Lung microvascular endothelial cell (primary cell): ENCODE measurements at regions not wholly inside any gene's neighbourhood (a gene's known extent, or its start where the extent isn't known, plus 50 kb on each side); places are given as distances from the start of the nearest gene placed in this dataset.

ENCODE experiments used
- DNase-seq, 2 donors: peaks; one replicate each; pipeline versions ENCODE4 v3.0.0 to v3.0.0-alpha.2; 2010; ENCODE audit warnings: low read depth in 2 of 2

DNA sequence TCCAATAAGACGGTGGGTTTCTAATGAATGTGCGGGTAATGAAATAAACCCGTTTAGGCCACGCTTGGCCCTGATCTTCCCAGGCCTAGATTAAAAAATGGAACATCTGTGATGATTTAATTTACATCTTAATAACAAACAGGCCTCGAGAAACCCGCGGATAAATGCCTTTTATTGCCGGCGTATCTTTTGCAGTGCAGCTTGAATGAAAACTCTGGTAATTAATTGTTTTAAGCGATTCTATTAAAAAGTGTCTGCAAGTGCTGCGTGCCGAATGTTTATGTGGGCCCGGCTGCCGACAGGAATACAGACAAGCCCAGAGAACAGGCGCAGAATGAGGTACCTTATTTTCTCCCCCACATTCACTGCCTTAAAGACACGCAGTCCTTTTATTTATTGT is 420.7 kb downstream of the MN1 start:
- DNase-seq, result no peak

DNA sequence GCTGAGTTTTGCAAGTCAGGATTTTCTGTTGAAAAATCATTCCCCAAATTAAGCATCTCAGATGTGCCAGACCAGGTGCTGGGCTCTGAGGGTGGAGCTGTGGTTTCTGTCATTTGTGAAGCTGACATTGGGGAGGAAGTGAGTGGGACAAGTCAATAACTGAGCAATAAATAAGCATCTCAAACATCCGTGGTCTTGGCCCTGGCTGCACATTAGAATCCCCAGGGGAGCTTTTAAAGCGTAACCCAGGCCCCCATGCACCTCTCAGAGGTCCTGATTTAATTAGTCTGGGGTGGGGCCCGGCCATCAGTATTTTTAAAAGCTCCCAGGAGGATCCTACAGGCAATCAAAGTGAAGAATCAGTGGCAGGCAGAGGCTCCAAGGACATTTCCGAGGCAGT is 420.0 kb downstream of the MN1 start:
- DNase-seq, result no peak

DNA sequence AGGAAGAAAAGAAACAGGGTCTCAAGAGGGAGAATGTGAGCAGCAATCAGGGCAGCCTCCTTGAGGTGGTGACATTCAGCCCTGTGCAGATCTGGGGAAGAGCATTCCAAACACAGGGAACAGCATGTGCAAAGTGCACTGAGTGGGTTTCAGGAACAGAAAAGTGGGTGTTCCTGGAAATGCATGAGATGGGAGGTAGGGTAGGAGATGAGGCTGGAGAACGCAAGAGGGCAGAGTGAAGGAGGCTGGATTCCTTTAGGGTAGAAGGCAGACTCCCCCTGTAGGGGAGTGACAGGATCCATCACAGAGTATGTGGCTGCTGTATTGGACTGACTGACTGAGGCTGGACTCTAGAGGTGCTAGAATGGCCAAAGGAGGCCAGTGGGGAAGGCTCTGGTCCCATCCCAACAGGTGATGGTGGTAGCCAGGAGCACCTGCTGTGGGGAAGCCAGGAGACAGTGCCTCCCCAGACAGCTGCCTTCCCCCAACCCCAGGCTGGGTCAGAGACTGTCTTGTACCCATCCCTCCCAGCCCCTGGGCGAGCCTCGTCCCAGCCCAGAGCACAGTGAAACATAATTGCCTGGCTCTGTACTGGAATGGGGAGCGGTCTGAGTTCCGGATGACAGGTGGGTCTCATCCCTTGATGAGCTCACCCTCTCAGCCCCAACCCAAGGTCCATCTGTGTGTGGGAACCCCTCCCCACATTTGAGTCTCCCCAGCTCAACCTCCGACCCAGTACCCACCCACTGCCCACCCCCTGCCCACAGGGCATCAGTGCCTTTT is 419.4 kb downstream of the MN1 start:
- DNase-seq, result no peak

DNA sequence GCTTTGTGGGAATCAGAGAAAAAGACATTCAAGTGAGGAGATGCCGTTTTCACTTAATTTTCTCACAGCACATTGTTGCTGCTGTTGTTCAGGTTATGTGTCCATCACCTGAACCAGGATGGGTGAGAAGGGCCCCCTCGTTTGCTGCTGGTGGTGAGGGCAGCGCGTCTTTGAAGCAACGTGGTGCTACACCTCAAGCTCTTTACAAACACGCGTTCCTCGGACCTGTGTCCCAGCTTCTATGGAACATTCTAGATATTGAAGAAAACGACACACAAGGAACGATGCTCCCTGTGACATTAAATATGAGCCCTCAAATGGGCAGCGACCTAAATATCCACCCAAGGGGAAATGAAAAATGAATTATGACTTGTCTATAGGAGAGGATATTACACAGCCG is 418.6 kb downstream of the MN1 start:
- no peak for DNase-seq

DNA sequence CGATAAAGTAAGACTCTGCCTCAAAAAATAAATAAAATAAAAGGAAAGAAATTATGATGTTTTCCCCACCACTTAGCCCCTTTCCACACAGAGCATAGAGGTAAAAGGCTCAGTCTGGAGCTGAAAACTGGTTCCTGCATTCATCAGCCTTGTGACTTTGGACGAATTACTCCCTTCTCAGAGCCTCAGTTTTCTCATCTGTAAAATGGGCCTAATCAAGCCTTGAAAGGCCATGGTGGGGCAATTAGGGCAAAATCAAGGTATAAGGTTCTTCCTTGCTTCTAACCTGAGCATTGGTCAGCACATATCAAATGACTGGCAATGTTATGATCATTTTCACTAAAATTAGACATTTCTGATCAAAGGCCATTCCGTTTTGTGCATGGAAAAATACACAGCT is 417.7 kb downstream of the MN1 start:
- no peak for DNase-seq

DNA sequence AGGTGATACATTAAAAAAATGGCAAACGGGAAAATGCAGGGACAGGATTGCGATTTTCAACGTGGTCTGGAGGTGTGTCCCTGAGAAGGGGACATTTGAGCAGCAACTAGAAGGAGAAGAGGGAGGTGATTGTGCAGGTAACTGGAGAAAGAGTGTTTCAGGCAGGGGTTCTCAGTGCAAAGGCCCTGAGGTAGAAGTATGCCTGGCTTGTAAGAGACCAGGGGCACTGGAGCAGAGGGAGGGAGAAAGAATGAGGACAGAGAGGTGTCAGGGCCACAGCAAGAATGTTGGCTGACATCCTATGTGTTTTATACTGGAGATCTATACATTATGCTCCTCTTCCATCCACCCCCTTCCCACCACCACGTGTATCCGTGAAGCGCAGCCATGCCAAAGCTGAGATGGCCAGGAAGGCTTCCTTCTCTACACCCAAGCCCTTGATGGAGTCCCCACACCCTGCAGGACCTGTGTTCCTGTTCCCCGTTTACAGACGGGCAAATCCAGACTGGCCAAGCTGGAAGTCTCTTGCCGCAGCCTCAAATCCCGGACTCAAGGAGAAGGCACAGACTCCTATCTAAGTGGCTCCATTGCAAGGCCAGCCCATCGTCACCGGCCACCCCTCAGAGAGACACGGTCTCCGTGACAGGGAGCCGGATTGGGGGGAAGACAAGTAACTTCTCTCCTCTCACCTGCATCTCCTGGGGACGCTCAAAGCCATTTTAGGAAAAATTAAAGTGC is 416.1 kb downstream of the MN1 start:
- no peak for DNase-seq

DNA sequence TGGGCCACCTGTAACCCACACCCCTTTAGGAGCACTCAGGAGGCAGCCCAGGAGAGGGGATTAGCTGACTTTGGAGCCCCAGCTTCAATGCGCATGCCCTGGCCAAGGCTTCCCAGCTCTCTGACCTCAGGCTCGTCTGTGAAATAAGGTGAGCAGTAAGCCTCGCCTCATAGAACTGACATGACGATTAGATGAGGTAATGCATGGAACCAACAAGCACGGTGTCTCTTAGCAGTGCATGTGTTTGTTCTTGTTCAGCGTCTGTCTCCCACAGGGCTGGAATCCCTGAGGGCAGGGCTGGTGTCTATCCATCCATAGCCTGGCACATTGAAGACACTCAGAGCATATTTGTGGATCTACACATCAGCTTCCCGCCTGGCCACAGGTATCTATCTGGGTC is 415.4 kb downstream of the MN1 start:
- no peak for DNase-seq

DNA sequence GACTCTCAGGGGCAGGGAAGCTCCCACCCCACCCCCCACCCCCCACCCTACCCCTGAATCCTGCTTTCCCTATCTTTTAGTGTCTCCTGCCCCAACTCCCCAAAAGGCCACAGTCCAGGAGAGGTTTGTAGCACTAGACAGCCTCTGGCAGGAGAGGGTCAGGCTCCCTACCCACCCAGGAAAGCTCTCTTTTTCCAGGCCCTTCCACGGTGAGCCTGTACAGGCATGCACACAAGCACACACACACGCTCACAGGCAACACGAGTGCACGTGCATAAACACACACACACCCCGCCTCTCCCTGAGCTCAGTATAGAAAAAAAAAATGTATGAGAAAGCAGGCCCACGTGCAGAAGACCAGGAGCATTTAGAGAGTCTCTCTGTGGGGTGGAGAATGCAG is 414.0 kb downstream of the MN1 start:
- no peak for DNase-seq

DNA sequence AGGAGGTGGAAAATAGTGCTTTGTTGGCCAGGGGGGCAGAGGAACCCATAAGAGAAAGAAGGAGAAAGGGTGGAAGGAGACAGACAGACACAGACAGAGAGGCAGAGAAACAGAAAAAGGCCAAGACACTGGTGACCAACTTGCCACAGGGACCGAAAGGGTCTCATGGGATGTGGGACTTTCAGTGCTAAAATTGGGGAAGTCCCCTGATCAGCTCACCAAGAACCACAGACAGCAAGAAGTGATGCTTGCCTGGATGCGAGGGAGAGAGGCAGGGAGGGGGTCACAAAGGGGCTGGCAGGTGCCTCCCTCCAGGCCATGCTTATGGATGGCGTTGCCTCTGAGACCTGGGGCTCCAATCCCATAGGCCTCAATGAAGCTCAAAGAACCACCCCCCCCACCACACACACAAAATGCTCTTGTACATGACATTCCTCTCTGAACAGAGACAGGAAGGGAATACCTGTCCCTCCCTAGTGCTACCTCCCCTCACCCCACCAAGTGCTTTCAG is 413.4 kb downstream of the MN1 start:
- DNase-seq, result no peak

DNA sequence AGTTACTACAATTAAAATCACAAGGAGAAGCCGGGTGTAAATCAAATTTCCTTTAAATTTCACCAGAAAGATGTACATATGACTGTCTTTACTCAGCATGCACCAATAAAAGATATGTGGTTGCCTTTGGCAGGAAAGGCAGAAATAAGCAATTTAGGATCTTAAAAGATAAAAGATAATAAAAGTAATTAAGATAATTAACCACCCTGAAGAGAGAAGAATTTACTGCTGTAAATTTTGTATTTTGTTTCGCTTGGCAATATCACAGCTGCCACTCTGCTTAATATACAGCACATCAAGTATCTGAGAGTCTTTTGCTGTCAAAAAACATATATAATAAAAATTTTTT is 411.9 kb downstream of the MN1 start:
- no peak for DNase-seq

DNA sequence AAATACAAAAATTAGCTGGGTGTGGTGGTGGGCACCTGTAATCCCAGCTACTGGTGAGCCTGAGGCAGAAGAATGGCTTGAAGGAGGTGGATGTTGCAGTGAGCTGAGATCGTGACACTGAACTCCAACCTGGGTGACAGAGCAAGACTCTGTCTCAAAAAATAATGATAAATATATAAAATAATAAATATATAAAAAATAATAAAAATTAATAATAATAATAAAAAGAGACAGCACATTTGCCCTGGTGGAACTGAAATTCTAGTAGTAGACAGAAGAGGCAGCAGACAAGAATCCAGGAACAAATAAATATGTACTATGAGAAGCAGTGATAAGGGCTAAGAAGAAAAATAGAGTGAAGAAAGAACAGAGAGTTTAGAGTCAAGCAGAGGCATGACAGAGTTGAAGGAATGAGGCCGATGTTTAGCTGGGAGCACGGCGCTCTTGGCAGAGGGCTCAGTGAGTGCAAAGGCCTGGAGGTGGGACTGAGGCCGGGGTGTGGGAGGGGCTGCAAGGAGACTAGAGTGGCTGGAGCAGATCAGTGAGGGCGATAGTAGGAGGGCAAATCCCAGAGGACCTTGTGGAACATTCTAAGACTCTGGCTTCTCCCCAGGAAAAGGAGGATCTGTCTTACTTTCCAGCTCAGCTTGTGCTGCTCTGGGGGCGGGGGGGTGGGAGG is 410.3 kb downstream of the MN1 start:
- no peak for DNase-seq

DNA sequence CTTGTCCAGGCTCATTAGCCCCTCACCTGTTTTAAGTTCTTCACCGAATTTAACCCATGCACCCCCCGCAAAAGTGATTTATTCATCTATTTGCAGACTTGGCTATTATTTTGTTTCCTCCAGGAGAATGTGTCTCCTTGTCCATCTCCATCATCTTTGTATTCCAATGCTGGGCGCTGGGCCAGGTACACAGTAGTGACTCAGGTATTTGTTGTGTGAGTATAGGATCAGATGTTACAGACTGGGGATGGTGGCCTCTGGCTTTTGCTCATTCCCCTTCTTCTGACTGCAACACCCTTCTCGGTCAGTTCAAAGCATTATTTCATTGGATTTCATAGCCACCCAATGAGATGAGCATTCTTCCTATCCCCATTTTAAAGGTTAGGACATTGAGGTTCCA is 408.2 kb downstream of the MN1 start:
- DNase-seq, result no peak

DNA sequence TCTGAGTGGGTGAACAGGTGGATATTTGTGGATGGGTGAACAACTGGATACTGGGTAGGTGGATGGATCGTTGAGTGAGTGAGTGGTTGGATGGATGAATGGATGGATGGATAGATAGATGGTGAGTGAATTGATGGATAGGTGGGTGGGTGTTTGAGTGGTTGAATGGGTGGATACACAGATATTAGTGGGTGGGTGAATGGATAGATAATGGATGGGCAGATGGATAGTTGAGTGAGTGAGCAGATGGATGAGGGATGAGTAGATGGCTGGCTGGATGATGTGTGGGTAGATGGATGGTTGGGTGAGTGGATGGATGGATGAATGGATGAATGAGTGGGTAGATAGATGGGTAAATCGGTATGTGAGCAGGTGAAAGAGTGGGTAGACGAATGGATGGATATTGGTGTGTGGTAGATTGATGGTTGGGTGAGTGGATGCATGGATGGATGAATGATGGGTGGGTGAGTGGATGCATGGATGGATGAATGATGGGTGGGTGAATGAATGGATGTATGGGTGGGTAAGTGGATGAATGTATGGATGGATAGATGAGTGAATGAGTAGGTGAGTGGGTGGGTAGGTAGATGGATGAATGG is 406.7 kb downstream of the MN1 start:
- DNase-seq, result no peak

DNA sequence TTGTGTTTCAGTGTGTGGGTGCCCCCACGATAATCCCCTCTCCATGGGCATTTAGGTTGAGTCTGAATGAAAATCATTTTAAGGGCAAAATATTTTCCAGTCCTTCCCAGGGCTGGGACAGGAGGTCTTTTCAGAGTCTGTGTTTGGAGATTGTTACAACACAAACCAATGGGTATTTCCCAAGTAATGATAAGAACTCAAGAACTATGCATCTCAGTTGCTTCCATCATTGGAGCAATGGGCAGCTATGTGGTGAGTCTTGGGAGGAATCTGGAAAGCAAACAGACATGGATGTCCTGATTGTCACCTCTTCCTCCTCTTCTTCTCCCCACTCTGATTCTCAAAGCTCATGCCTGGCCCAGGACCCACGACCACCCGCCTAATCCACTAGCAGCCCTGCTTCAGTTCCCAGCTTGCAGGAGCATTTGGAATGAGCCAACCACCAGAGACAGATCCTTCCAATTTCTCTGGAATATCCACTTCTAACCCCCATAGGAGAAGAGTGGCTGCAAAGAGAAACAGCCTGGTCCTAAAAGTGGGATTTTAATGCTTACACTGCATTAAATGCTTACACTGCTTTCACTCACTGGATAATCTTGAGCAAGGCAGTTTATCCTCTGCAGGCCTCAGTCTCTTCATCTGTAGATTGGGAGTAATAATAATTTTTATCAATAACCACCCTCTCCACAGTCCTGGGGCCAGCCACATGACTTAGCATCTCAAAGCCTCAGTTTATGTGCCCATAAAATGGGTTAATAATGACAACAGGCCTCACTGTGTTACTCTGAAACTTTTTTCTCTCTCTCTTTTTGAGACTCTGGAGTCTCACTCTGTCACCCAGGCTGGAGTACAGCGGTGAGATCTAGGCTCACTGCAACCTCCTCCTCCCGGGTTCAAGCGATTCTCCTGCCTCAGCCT is 404.3 kb downstream of the MN1 start:
- no peak for DNase-seq

DNA sequence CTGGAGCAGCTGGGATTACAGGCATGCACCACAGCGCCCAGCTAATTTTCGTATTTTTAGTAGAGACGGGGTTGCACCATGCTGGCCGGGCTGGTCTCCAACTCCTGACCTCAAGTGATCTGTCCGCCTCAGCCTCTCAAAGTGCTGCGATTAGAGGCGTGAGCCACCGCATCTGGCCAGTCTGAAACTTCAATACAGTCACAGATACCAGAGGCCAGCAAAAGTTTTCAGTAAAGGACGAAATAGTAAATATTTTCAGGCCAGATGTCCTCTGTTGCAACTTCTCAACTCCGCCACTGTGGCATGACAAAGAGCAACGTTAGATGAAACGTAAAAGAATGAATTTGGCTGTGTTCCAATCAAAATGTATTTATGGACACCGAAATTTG is 403.6 kb downstream of the MN1 start:
- peak in 1 of 2 donors; percentile 32 for DNase-seq

DNA sequence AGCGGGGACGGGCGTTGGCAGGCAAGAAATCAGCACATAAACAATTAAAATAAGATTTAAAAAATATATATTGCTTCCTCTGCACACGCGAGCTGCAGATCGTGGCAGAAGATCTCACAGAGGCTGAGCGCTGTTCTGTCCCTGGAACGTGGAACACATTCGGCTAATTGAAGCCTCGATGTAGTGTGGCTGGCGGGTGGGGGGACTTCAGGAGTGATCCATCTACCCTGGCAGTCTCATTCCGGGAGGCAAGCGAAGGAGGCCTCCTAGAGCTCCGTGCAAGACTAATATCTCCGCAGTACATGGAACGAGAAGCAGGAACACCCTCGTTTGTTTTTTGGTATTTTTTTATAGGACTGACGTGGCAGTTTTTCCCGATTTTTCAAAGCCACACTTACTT is 402.4 kb downstream of the MN1 start:
- DNase-seq, result no peak

DNA sequence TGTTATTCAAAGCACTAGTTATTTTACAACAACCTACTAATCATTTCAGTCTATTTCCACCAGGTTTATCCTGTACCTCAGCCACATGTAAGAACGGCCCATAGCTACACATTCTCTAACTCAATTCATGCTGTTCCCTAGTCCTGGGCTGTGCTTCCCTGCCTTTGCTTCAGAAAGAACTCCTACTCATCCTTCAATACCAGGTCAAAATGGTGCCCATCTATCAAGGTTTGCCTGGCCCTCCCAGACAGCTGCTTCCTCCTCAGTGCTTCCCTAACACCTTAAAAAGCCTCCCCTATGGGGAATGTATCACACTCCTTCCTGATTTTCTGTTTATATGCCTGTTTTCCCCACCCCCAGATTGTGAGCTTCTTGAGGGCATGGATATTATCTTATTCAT is 400.7 kb downstream of the MN1 start:
- no peak for DNase-seq

DNA sequence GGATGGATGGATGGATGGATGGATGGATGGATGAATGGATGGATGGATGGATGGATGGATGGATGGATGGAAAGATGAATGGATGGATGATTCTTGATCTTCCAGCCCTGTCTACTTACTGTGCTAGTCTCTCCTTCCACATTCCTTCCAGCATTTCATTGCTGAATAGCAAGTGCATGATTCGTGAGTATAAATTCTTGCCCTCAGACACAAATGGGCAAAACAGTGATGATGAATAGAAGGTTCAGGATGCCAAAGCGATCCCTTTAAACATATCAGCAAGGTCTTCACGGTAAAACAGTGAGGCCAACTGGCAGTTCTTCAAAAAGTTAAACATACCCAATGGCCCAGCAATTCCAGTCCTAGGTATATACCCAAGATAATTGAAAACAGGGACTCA is 400.2 kb downstream of the MN1 start:
- DNase-seq, result no peak

DNA sequence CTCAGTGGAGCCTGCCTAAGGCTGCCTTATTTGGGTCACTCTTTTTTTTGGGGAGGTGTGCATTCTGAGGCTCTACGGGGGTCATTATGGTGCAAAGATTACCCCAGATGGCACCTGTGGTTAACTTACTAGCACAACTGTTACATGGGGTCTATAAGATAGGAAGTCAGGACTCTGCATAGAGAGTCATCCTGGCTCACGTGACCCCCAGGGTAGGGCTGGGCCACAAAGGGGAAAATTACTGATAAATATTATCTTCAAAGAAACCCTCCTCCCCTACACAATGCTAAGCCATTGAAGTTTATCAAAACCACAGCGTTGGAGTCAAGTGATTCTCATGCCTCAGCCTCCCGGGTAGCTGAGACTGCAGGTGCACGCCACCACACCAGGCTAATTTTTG is 397.1 kb downstream of the MN1 start:
- DNase-seq, result no peak

DNA sequence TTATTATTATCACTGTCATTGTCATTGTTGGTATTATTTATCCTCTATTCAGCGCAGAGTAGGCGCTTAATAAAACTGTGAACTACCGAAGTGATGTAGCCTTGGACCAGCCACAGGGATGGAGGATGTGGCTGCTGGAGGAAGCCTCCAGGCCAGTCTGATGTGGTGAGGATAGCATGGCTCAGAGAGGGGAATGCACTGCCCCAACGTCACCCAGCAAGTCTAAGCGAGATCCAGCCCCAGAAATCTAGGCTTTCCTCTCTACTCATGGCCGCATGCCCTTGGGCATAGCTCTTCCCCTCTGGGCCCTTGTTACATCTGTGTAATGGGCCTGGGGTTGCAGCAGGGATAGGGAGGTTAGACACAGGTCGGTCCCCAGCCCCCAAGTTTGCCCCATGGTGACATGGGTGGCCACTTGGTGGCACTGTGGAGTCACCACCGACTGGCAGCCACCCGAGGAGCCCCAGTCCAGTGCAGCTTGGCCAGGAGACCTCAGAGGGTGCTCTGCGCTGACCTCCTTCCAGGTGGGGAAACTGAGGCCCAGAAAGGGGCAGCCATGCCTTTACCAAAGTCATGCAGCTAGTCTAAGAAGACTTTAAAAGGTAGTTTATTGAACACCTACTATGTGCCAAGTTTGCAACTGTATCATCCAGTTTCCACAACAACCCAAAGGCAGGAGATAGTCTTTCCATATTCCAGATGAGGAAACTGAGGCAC is 395.7 kb downstream of the MN1 start:
- DNase-seq, result peak; percentile 64 to 68
